ENCODE measurements at regions not wholly inside any gene's neighbourhood (a gene's known extent, or its start where the extent isn't known, plus 50 kb on each side); places are given as distances from the start of the nearest gene placed in this dataset.

- peaks cover 11% of the 10 kb centered on the region for H3K9me3 Mint-ChIP-seq (ENCODE audit: low read depth)
- H3K27me3 Mint-ChIP-seq, result no peaks in the 10 kb centered on the region
- H3K36me3 Mint-ChIP-seq (ENCODE audit: low read depth), result no peaks in the 10 kb centered on the region
- CTCF ChIA-PET, result no interaction called here
- intact Hi-C loops (cut with DNase I, micrococcal nuclease), result no loop called here
- DNase-seq (no peak), ATAC-seq (no peak)
- H3K4me1 Mint-ChIP-seq, result no peaks in the 10 kb centered on the region
- no peak overlapping the region for H3K4me3 Mint-ChIP-seq
- H3K27ac Mint-ChIP-seq, result no peak overlapping the region
- POLR2A ChIA-PET, result no interaction called here
These were observed 945.2 kb upstream of the PTPRD start for GRCh38 chr9:11558043-11558442.

DNA sequence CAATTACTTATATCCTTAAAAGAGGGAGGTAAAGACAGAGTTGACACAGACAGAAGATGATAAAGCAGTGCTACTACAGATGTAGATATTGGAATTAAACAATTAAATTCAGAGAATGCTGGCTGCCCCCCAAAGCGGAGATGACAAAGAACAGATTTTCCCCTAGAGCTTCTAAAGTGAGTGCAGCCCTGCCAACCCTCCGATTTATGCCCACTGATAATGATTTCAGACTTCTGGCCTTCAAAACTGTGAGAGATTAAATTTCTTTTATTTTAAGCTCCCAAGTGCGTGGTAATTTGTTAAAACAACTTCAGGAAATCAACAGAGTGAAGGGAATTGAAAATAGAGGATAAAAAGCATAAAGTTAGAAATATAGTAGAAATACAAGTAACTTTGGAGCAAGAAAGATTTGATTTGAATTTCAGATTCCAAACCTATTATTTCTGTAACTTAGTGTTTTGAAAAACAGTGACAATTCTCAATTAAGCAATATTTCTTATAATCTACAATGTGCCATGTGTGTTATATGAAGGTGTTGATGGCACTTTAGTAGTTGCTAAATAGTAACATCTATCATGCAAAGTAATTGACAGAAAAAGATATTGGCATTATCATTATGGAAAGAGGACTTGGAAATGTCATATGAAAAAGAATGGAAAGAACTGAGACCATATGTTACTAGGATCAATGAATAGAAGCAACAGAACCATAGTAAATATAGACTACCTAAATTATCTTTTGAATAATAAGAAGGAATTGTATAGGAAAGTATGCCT is 946.4 kb upstream of the PTPRD start:
- no peak for DNase-seq
- Mint-ChIP-seq H3K9me3 (ENCODE audit: low read depth) (peaks cover 11% of the 10 kb centered on the region), H3K4me1 (no peaks in the 10 kb centered on the region), H3K27me3 (no peaks in the 10 kb centered on the region), H3K4me3 (no peak overlapping the region), H3K27ac (no peak overlapping the region), H3K36me3 (ENCODE audit: low read depth) (no peaks in the 10 kb centered on the region)
- ChIA-PET CTCF (no interaction called here), POLR2A (interaction anchor here (0.7 kb wide), 1 partner anchor 247 kb away, joined by 6 read pairs; no protein-coding TSS in a partner anchor)
- intact Hi-C loops (cut with DNase I, micrococcal nuclease), result no loop called here
- ATAC-seq, result no peak

- Mint-ChIP-seq H3K4me3 (no peak overlapping the region), H3K27me3 (no peaks in the 10 kb centered on the region), H3K27ac (no peak overlapping the region), H3K9me3 (ENCODE audit: low read depth) (peaks cover 10% of the 10 kb centered on the region), H3K4me1 (no peaks in the 10 kb centered on the region), H3K36me3 (ENCODE audit: low read depth) (no peaks in the 10 kb centered on the region)
- ChIA-PET CTCF (no interaction called here), POLR2A (no interaction called here)
- no peak for DNase-seq
- intact Hi-C loops (cut with DNase I, micrococcal nuclease), result no loop called here
- no peak for ATAC-seq
These were observed 964.7 kb upstream of the PTPRD start for GRCh38 chr9:11577522-11577921.

GRCh38 chr9:11595756-11596155 is 983.0 kb upstream of the PTPRD start:
- no peak overlapping the region for H3K4me3 Mint-ChIP-seq
- no peak for ATAC-seq
- no peaks in the 10 kb centered on the region for H3K36me3 Mint-ChIP-seq (ENCODE audit: low read depth)
- DNase-seq, result no peak
- H3K4me1 Mint-ChIP-seq, result no peaks in the 10 kb centered on the region
- intact Hi-C loops (cut with DNase I, micrococcal nuclease), result no loop called here
- no peaks in the 10 kb centered on the region for H3K27me3 Mint-ChIP-seq
- no peak overlapping the region for H3K27ac Mint-ChIP-seq
- POLR2A ChIA-PET, result no interaction called here
- peaks cover 7% of the 10 kb centered on the region for H3K9me3 Mint-ChIP-seq (ENCODE audit: low read depth)
- CTCF ChIA-PET, result no interaction called here

- no peak for ATAC-seq
- peak; percentile 4 for DNase-seq
- Mint-ChIP-seq H3K9me3 (ENCODE audit: low read depth) (peaks cover 22% of the 10 kb centered on the region), H3K4me3 (no peak overlapping the region), H3K27me3 (no peaks in the 10 kb centered on the region), H3K27ac (no peak overlapping the region), H3K36me3 (ENCODE audit: low read depth) (no peaks in the 10 kb centered on the region), H3K4me1 (no peaks in the 10 kb centered on the region)
- intact Hi-C loops (cut with DNase I, micrococcal nuclease), result no loop called here
- ChIA-PET POLR2A (no interaction called here), CTCF (interaction anchor here (0.6 kb wide), 1 partner anchor 53 kb away, joined by 3 read pairs; no protein-coding TSS in a partner anchor)
These were observed 1005.5 kb upstream of the PTPRD start for GRCh38 chr9:11618241-11618805.

- Mint-ChIP-seq H3K27ac (no peak overlapping the region), H3K9me3 (ENCODE audit: low read depth) (peaks cover 17% of the 10 kb centered on the region), H3K36me3 (ENCODE audit: low read depth) (no peaks in the 10 kb centered on the region), H3K27me3 (no peaks in the 10 kb centered on the region), H3K4me3 (no peak overlapping the region), H3K4me1 (no peaks in the 10 kb centered on the region)
- DNase-seq, result no peak
- CTCF ChIA-PET, result no interaction called here
- ATAC-seq, result no peak
- intact Hi-C loops (cut with DNase I, micrococcal nuclease), result no loop called here
- POLR2A ChIA-PET, result no interaction called here
These were observed 1019.9 kb upstream of the PTPRD start for GRCh38 chr9:11632691-11633090.

DNA sequence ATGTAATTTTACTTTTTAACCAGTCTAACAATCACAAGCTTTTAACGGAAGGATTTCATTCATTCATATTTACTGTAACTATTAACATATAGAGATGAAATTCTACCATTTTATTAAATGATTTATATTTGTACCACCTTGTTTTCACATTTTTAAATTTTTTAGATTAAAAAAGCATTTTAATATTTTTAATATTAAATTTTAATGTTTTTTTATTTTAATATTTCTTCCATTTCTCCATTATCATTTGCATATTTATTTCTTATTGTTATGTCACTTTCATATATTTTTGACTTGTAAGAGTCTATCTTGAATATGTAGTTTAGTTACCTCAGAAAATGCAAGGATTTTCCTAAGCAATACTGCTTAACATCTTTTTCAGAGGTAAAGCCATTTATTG is 1034.0 kb upstream of the PTPRD start:
- ChIA-PET POLR2A (no interaction called here), CTCF (no interaction called here)
- Mint-ChIP-seq H3K4me1 (no peaks in the 10 kb centered on the region), H3K27me3 (no peaks in the 10 kb centered on the region), H3K4me3 (no peak overlapping the region), H3K27ac (no peak overlapping the region), H3K9me3 (ENCODE audit: low read depth) (peaks cover 24% of the 10 kb centered on the region), H3K36me3 (ENCODE audit: low read depth) (no peaks in the 10 kb centered on the region)
- DNase-seq (no peak), ATAC-seq (no peak)
- intact Hi-C loops (cut with DNase I, micrococcal nuclease), result no loop called here

GRCh38 chr9:11653867-11654266 is 1039.3 kb upstream of the TYRP1 start:
- POLR2A ChIA-PET, result no interaction called here
- CTCF ChIA-PET, result no interaction called here
- H3K27ac Mint-ChIP-seq, result no peak overlapping the region
- no peak overlapping the region for H3K4me3 Mint-ChIP-seq
- peaks cover 22% of the 10 kb centered on the region for H3K9me3 Mint-ChIP-seq (ENCODE audit: low read depth)
- H3K4me1 Mint-ChIP-seq, result no peaks in the 10 kb centered on the region
- no peak for ATAC-seq
- intact Hi-C loops (cut with DNase I, micrococcal nuclease), result no loop called here
- H3K36me3 Mint-ChIP-seq (ENCODE audit: low read depth), result no peaks in the 10 kb centered on the region
- H3K27me3 Mint-ChIP-seq, result no peaks in the 10 kb centered on the region
- DNase-seq, result no peak

GRCh38 chr9:11663913-11664312 is 1029.3 kb upstream of the TYRP1 start:
- Mint-ChIP-seq H3K27ac (no peak overlapping the region), H3K4me1 (no peaks in the 10 kb centered on the region), H3K4me3 (no peak overlapping the region), H3K9me3 (ENCODE audit: low read depth) (peaks cover 23% of the 10 kb centered on the region), H3K27me3 (no peaks in the 10 kb centered on the region), H3K36me3 (ENCODE audit: low read depth) (no peaks in the 10 kb centered on the region)
- no peak for ATAC-seq
- intact Hi-C loops (cut with DNase I, micrococcal nuclease), result no loop called here
- CTCF ChIA-PET, result no interaction called here
- DNase-seq, result no peak
- POLR2A ChIA-PET, result no interaction called here

- no peaks in the 10 kb centered on the region for H3K27me3 Mint-ChIP-seq
- no peak overlapping the region for H3K27ac Mint-ChIP-seq
- H3K36me3 Mint-ChIP-seq (ENCODE audit: low read depth), result no peaks in the 10 kb centered on the region
- no peaks in the 10 kb centered on the region for H3K4me1 Mint-ChIP-seq
- POLR2A ChIA-PET, result no interaction called here
- H3K9me3 Mint-ChIP-seq (ENCODE audit: low read depth), result peaks cover 16% of the 10 kb centered on the region
- H3K4me3 Mint-ChIP-seq, result no peak overlapping the region
- CTCF ChIA-PET, result no interaction called here
- ATAC-seq, result no peak
- intact Hi-C loops (cut with DNase I, micrococcal nuclease), result no loop called here
- no peak for DNase-seq
These were observed 1016.4 kb upstream of the TYRP1 start for GRCh38 chr9:11676821-11677220.

- POLR2A ChIA-PET, result no interaction called here
These were observed 1006.5 kb upstream of the TYRP1 start for GRCh38 chr9:11686733-11687132.

GRCh38 chr9:11697126-11697525 is 996.1 kb upstream of the TYRP1 start:
- Mint-ChIP-seq H3K27me3 (no peaks in the 10 kb centered on the region), H3K9me3 (ENCODE audit: low read depth) (peaks cover 9% of the 10 kb centered on the region), H3K4me3 (no peak overlapping the region), H3K36me3 (ENCODE audit: low read depth) (no peaks in the 10 kb centered on the region), H3K27ac (no peak overlapping the region), H3K4me1 (no peaks in the 10 kb centered on the region)
- ChIA-PET POLR2A (no interaction called here), CTCF (no interaction called here)
- DNase-seq (no peak), ATAC-seq (no peak)
- intact Hi-C loops (cut with DNase I, micrococcal nuclease), result no loop called here

More at GRCh38 chr9:11686733-11687132, 1006.5 kb upstream of the TYRP1 start:
- H3K27me3 Mint-ChIP-seq, result no peaks in the 10 kb centered on the region
- peaks cover 5% of the 10 kb centered on the region for H3K9me3 Mint-ChIP-seq (ENCODE audit: low read depth)
- CTCF ChIA-PET, result no interaction called here
- H3K36me3 Mint-ChIP-seq (ENCODE audit: low read depth), result no peaks in the 10 kb centered on the region
- H3K27ac Mint-ChIP-seq, result no peak overlapping the region
- no peak overlapping the region for H3K4me3 Mint-ChIP-seq
- intact Hi-C loops (cut with DNase I, micrococcal nuclease), result no loop called here
- ATAC-seq (no peak), DNase-seq (no peak)
- H3K4me1 Mint-ChIP-seq, result no peaks in the 10 kb centered on the region

Data from activated CD4-positive, alpha-beta T cell treated with anti-CD3 and anti-CD28 coated beads for 36 hours (primary cell).